Hepatocyte (in vitro differentiated cells): ENCODE measurements at regions not wholly inside any gene's neighbourhood (a gene's known extent, or its start where the extent isn't known, plus 50 kb on each side); places are given as distances from the start of the nearest gene placed in this dataset.
A peak's percentile ranks its signal among the peaks of the same experiment; 100 is the strongest.

Source experiments
- DNase-seq: peaks from one replicate; pipeline ENCODE4 v3.0.0-alpha.2; 2016; ENCODE audit warnings: low spot score
- H2AFZ ChIP-seq: fragments of 200-600 bp; sonication (generic); 2 replicates; pipeline ENCODE4 v1.6.0; 2016; ENCODE audit warnings: antibody characterized with exemption, mild to moderate bottlenecking
- H3K27ac ChIP-seq: fragments of 200-600 bp; sonication (generic); 2 replicates; pipeline ENCODE4 v1.5.1; 2016; ENCODE audit warnings: mild to moderate bottlenecking
- H3K27me3 ChIP-seq: fragments of 200-600 bp; sonication (generic); 2 replicates; pipeline ENCODE4 v1.6.1; 2016
- H3K36me3 ChIP-seq: fragments of 200-600 bp; sonication (generic); replicated peaks from 2 replicates; pipeline ENCODE4 v1.5.1; 2016; ENCODE audit warnings: low read depth; ENCODE audit not compliant: insufficient read depth
- H3K4me1 ChIP-seq: fragments of 200-600 bp; sonication (generic); 2 replicates; pipeline ENCODE4 v1.5.1; 2016; ENCODE audit warnings: mild to moderate bottlenecking, moderate library complexity; ENCODE audit not compliant: insufficient read depth
- H3K4me2 ChIP-seq: fragments of 200-600 bp; sonication (generic); 2 replicates; pipeline ENCODE4 v1.6.0; 2016
- H3K4me3 ChIP-seq: fragments of 200-600 bp; sonication (generic); 2 replicates; pipeline ENCODE4 v1.5.1; 2016; ENCODE audit warnings: mild to moderate bottlenecking
- H3K79me2 ChIP-seq: fragments of 200-600 bp; sonication (generic); 2 replicates; pipeline ENCODE4 v1.6.0; 2017; ENCODE audit warnings: mild to moderate bottlenecking
- H3K9me2 ChIP-seq: fragments of 200-600 bp; sonication (generic); replicated peaks from 2 replicates; pipeline ENCODE4 v1.6.0; 2017; ENCODE audit warnings: mild to moderate bottlenecking; ENCODE audit not compliant: insufficient read depth
- H3K9me3 ChIP-seq: fragments of 200-600 bp; sonication (generic); 2 replicates; pipeline ENCODE4 v1.5.1; 2016; ENCODE audit warnings: low read depth, mild to moderate bottlenecking
- H4K20me1 ChIP-seq: fragments of 200-600 bp; sonication (generic); 2 replicates; pipeline ENCODE4 v1.6.0; 2016; ENCODE audit warnings: mild to moderate bottlenecking; ENCODE audit not compliant: insufficient read depth, poor library complexity, severe bottlenecking
- EZH2 ChIP-seq: fragments of 200-600 bp; sonication (generic); IDR thresholded peaks from 2 replicates; pipeline ENCODE4 v1.6.1; 2016; ENCODE audit warnings: antibody characterized with exemption, mild to moderate bottlenecking, borderline replicate concordance
- EZH2phosphoT487 ChIP-seq: fragments of 200-600 bp; sonication (generic); IDR thresholded peaks from one replicate; pipeline ENCODE4 v1.6.1; 2018; ENCODE audit warnings: antibody characterized with exemption, mild to moderate bottlenecking, low read depth, moderate library complexity; ENCODE audit not compliant: unreplicated experiment, severe bottlenecking
- WGBS: methylation state at CpG from one replicate; pipeline ENCODE4 v1.1.6; 2016; ENCODE audit warnings: low lambda C conversion rate; ENCODE audit errors: missing lambda C conversion rate; 5-methylcytosine and 5-hydroxymethylcytosine counted together
- TF ChIP-seq, protein P1 (sequence below): fragments of 200-600 bp; sonication (generic); IDR thresholded peaks from 2 replicates; pipeline ENCODE4 v1.5.1; 2016; ENCODE audit warnings: antibody characterized with exemption, mild to moderate bottlenecking; ENCODE audit not compliant: poor library complexity

DNA sequence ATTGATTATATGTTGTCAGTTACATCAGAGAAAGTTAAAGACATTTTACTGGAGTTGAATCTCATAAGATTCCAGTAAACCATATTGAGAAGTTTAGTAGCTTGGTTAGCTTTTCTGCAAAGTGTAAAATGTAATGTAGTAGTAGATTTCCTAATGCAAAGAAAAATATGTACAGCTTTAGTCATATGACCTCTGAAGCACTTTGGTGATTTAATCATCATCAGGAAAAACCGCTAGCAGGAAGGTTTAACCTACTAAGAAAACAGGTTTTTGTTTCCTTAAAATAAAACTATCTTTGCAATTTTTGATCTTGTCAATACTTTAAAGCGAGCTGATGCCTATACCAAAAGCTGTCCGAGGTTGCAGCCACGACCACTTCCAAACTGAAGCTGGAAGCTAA is 364.6 kb upstream of the ZNF385D start:
- Histone ChIP-seq H3K4me1 (peaks cover 5% of the 10 kb centered on the region), H3K9me3 (no peaks in the 10 kb centered on the region), H3K36me3 (no peaks in the 10 kb centered on the region), H3K9me2 (no peaks in the 10 kb centered on the region), H3K27me3 (no peaks in the 10 kb centered on the region), H3K79me2 (no peaks in the 10 kb centered on the region), H3K27ac (no peak overlapping the region), H4K20me1 (no peaks in the 10 kb centered on the region), H2AFZ (no peak overlapping the region), H3K4me2 (no peak overlapping the region), H3K4me3 (no peak overlapping the region)
- DNase-seq = no peak
- WGBS = 83% methylated on average over 4 of the region's 4 CpGs
- no peak for TF ChIP-seq EZH2phosphoT487

DNA sequence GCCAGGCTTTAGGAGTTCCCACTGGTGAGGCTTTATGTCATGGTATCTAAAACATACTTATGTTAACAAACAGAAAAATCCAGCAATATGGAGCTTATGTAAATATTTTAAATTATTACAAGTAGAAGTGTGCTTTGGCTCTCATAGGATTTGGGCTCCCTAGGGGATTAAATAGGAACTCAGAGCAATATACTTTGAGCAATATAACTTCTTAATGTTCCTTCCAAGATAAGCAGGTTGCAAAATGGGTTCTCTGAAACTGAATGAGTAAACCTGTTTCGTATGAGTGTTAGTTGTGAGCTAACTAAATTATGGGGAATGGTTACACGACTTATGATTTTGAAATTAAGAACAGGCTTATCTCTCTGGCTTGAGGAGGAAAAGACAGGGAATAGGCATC is 366.1 kb upstream of the ZNF385D start:
- DNase-seq = no peak
- Histone ChIP-seq H2AFZ (no peak overlapping the region), H3K4me3 (no peak overlapping the region), H3K9me3 (no peaks in the 10 kb centered on the region), H3K4me1 (peaks cover 5% of the 10 kb centered on the region), H3K27ac (no peak overlapping the region), H4K20me1 (no peaks in the 10 kb centered on the region), H3K4me2 (no peak overlapping the region), H3K79me2 (no peaks in the 10 kb centered on the region), H3K9me2 (no peaks in the 10 kb centered on the region), H3K27me3 (no peaks in the 10 kb centered on the region), H3K36me3 (no peaks in the 10 kb centered on the region)
- WGBS = 52% methylated on average over 2 of the region's 2 CpGs
- no peak for TF ChIP-seq EZH2
- TF ChIP-seq EZH2phosphoT487 = no peak
- TF ChIP-seq, protein P1, sequence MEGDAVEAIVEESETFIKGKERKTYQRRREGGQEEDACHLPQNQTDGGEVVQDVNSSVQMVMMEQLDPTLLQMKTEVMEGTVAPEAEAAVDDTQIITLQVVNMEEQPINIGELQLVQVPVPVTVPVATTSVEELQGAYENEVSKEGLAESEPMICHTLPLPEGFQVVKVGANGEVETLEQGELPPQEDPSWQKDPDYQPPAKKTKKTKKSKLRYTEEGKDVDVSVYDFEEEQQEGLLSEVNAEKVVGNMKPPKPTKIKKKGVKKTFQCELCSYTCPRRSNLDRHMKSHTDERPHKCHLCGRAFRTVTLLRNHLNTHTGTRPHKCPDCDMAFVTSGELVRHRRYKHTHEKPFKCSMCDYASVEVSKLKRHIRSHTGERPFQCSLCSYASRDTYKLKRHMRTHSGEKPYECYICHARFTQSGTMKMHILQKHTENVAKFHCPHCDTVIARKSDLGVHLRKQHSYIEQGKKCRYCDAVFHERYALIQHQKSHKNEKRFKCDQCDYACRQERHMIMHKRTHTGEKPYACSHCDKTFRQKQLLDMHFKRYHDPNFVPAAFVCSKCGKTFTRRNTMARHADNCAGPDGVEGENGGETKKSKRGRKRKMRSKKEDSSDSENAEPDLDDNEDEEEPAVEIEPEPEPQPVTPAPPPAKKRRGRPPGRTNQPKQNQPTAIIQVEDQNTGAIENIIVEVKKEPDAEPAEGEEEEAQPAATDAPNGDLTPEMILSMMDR = no peak

- Histone ChIP-seq H3K9me3 (no peaks in the 10 kb centered on the region), H3K27me3 (no peaks in the 10 kb centered on the region), H3K27ac (no peak overlapping the region), H3K4me3 (no peak overlapping the region), H3K36me3 (no peaks in the 10 kb centered on the region), H3K4me1 (peaks cover 5% of the 10 kb centered on the region), H3K4me2 (no peak overlapping the region), H4K20me1 (no peaks in the 10 kb centered on the region), H2AFZ (no peak overlapping the region), H3K79me2 (no peaks in the 10 kb centered on the region), H3K9me2 (no peaks in the 10 kb centered on the region)
- no peak for TF ChIP-seq EZH2phosphoT487
- TF ChIP-seq, protein P1 = peak; percentile 67
- WGBS = 26% methylated on average over 5 of the region's 5 CpGs
- peak; percentile 40 for DNase-seq
These were observed 366.8 kb upstream of the ZNF385D start for GRCh38 chr3:22117751-22118346.

DNA sequence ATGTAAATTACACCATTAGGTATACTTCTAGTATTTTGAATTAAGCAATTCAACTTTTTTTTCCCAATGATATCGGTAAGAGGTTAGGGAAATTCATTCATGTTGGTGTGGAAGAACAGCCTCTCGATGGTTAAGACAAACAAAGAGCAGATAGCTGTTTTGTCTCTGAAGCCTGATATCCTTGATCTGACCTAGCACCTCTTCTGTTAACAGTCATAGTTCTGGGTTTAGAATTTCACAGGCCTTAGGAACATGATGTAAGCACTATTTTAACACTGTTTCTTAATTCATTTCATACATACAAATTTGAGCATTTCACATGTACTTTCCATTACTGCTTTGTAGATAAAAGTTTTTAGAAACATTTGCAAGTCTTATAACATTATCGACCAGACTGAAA is 367.5 kb upstream of the ZNF385D start:
- no peaks in the 10 kb centered on the region for H3K79me2 ChIP-seq
- no peaks in the 10 kb centered on the region for H3K36me3 ChIP-seq
- no peaks in the 10 kb centered on the region for H3K9me2 ChIP-seq
- no peak overlapping the region for H3K4me3 ChIP-seq
- TF ChIP-seq EZH2 (no peak), EZH2phosphoT487 (no peak)
- TF ChIP-seq, protein P1 = no peak
- H4K20me1 ChIP-seq = no peaks in the 10 kb centered on the region
- no peaks in the 10 kb centered on the region for H3K27me3 ChIP-seq
- no peak for DNase-seq
- H3K27ac ChIP-seq = no peak overlapping the region
- H3K4me2 ChIP-seq = no peak overlapping the region
- peaks cover 5% of the 10 kb centered on the region for H3K4me1 ChIP-seq
- WGBS = 60% methylated on average over 3 of the region's 3 CpGs
- no peaks in the 10 kb centered on the region for H3K9me3 ChIP-seq
- H2AFZ ChIP-seq = no peak overlapping the region
